ENCODE measurements at regions not wholly inside any gene's neighbourhood (a gene's known extent, or its start where the extent isn't known, plus 50 kb on each side); places are given as distances from the start of the nearest gene placed in this dataset.
"Not testable (repeated sequence)": the region's sequence is repeated elsewhere in the genome, so short reads cannot be mapped to it uniquely, and the experiment has no call there.

DNA sequence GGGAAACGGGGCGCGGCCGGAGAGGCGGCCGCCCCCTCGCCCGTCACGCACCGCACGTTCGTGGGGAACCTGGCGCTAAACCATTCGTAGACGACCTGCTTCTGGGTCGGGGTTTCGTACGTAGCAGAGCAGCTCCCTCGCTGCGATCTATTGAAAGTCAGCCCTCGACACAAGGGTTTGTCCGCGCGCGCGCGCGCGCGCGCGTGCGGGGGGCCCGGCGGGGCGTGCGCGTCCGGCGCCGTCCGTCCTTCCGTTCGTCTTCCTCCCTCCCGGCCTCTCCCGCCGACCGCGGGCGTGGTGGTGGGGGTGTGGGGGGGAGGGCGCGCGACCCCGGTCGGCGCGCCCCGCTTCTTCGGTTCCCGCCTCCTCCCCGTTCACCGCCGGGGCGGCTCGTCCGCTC lies 2119.6 kb upstream of the TPTE start:
- TF ChIP-seq CTCF, POLR2A (IDR thresholded peaks at IDR 0.05): not testable (repeated sequence)
